ENCODE measurements at regions not wholly inside any gene's neighbourhood (a gene's known extent, or its start where the extent isn't known, plus 50 kb on each side); places are given as distances from the start of the nearest gene placed in this dataset.

DNA sequence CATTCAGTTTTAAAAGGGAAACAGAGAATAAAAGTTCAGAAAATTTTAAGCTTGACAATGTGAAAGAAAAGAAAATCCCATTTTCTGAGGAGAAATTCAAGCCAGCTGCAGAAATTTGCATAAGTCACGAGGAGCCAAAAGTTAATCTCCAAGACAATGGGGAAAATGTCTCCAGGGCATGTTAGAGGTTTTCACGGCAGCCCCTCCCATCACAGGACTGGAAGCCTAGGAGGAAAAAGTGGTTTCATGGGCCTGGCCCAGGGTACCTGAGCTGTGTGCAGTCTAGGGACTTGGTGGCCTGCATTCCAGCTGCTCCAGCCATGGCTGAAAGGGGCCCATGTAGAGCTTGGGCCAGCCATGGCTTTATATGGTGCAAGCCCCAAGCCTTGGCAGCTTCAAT is 59.6 kb upstream of the NXPH1 start:
- Histone ChIP-seq H3K27ac (no peak overlapping the region), H3K27me3 (no peaks in the 10 kb centered on the region), H4K20me1 (no peaks in the 10 kb centered on the region), H3K4me2 (no peak overlapping the region), H3K4me3 (no peak overlapping the region), H3K9ac (no peak overlapping the region), H3K36me3 (no peaks in the 10 kb centered on the region), H3K4me1 (peaks cover 10% of the 10 kb centered on the region), H3K9me3 (no peaks in the 10 kb centered on the region)
- TF ChIP-seq Cebpa-rat (IDR thresholded peaks at IDR 0.05) = no peak

GRCh38 chr7:8378349-8379019 is 54.9 kb upstream of the NXPH1 start:
- Histone ChIP-seq H3K9ac (no peak overlapping the region), H3K9me3 (no peaks in the 10 kb centered on the region), H3K36me3 (no peaks in the 10 kb centered on the region), H3K27ac (no peak overlapping the region), H3K4me2 (no peak overlapping the region), H4K20me1 (no peaks in the 10 kb centered on the region), H3K27me3 (no peaks in the 10 kb centered on the region), H3K4me1 (no peaks in the 10 kb centered on the region), H3K4me3 (no peak overlapping the region)
- TF ChIP-seq Cebpa-rat (IDR thresholded peaks at IDR 0.05) = no peak

- Histone ChIP-seq H3K4me2 (no peak overlapping the region), H3K9me3 (no peaks in the 10 kb centered on the region), H3K27me3 (no peaks in the 10 kb centered on the region), H3K36me3 (no peaks in the 10 kb centered on the region), H3K9ac (no peak overlapping the region), H3K4me3 (no peak overlapping the region), H3K4me1 (no peaks in the 10 kb centered on the region), H4K20me1 (no peaks in the 10 kb centered on the region), H3K27ac (no peak overlapping the region)
- TF ChIP-seq Cebpa-rat (IDR thresholded peaks at IDR 0.05) = no peak
These were observed 54.1 kb upstream of the NXPH1 start for GRCh38 chr7:8379264-8379663.

- H3K27ac ChIP-seq = no peak overlapping the region
These were observed 53.3 kb upstream of the NXPH1 start for GRCh38 chr7:8380130-8380529.

GRCh38 chr7:8382004-8382730 is 51.2 kb upstream of the NXPH1 start:
- no peaks in the 10 kb centered on the region for H3K36me3 ChIP-seq
- no peak for TF ChIP-seq Cebpa-rat (IDR thresholded peaks at IDR 0.05)
- no peak overlapping the region for H3K4me2 ChIP-seq
- no peak overlapping the region for H3K27ac ChIP-seq
- H3K9me3 ChIP-seq = no peaks in the 10 kb centered on the region
- H4K20me1 ChIP-seq = no peaks in the 10 kb centered on the region
- H3K4me1 ChIP-seq = no peaks in the 10 kb centered on the region
- no peak overlapping the region for H3K9ac ChIP-seq
- no peak overlapping the region for H3K4me3 ChIP-seq
- H3K27me3 ChIP-seq = no peaks in the 10 kb centered on the region

More at GRCh38 chr7:8380130-8380529, 53.3 kb upstream of the NXPH1 start:
- H3K4me1 ChIP-seq = no peaks in the 10 kb centered on the region
- no peak overlapping the region for H3K4me2 ChIP-seq
- H3K9ac ChIP-seq = no peak overlapping the region
- no peaks in the 10 kb centered on the region for H3K9me3 ChIP-seq
- H4K20me1 ChIP-seq = no peaks in the 10 kb centered on the region
- TF ChIP-seq Cebpa-rat (IDR thresholded peaks at IDR 0.05) = no peak
- no peaks in the 10 kb centered on the region for H3K36me3 ChIP-seq
- no peaks in the 10 kb centered on the region for H3K27me3 ChIP-seq
- no peak overlapping the region for H3K4me3 ChIP-seq
